ENCODE measurements at regions not wholly inside any gene's neighbourhood (a gene's known extent, or its start where the extent isn't known, plus 50 kb on each side); places are given as distances from the start of the nearest gene placed in this dataset.
A peak's percentile ranks its signal among the peaks of the same experiment; 100 is the strongest.

GRCh38 chr21:43354026-43354420, 72.9 kb downstream of the SIK1 start:
- H3K4me3 ChIP-seq (ENCODE audit: low read depth, low read length), result no peak overlapping the region
- no peak for TF ChIP-seq CTCF (conservative IDR thresholded peaks at IDR 0.05; ENCODE audit: low read depth, low read length)

GRCh38 chr21:43353282-43354025, 73.5 kb downstream of the SIK1 start:
- no peak overlapping the region for H3K4me3 ChIP-seq (ENCODE audit: low read depth, low read length)
- TF ChIP-seq CTCF (conservative IDR thresholded peaks at IDR 0.05; ENCODE audit: low read depth, low read length), result no peak
- no peak for DNase-seq (ENCODE audit: low read depth)

More at GRCh38 chr21:43354026-43354420, 72.9 kb downstream of the SIK1 start:
- DNase-seq (ENCODE audit: low read depth), result no peak

DNA sequence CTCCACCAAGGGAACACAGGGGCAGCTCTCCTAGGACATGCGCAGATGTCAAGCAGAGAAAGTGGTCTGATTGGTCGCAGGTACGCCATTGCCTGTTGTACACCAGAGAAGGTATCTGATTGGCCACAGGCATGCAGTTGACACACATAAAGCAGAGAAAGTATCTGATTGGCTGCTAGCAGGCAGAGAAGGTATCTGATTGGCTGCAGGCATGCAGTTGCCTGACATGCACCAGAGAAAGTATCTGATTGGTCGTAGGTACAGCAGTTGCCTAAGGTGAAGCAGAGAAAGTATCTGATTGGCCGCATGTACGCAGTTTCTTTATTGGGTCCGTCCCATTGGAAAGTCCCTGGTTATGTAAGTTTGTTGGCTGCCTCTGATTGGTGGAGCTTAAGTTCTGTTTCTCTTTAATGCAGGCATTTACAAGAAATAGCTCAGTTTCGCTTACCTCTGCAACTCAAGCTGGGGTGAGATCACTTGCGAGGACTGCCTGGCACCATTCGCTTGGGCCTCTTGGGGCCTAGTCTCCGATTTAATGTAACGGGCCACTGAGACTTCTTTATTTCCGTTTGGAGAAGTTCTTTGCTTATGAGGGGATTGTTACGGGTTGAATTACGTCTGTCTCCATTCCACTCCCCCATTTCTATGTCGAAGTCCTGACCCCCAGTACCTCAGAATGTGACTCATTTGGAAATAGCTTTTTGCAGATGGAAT, 74.2 kb downstream of the SIK1 start:
- DNase-seq (ENCODE audit: low read depth), result peak; percentile 35
- no peak for TF ChIP-seq CTCF (conservative IDR thresholded peaks at IDR 0.05; ENCODE audit: low read depth, low read length)
- no peak overlapping the region for H3K4me3 ChIP-seq (ENCODE audit: low read depth, low read length)

GRCh38 chr21:43352154-43352537, 74.8 kb downstream of the SIK1 start:
- DNase-seq (ENCODE audit: low read depth), result no peak
- TF ChIP-seq CTCF (conservative IDR thresholded peaks at IDR 0.05; ENCODE audit: low read depth, low read length), result no peak
- no peak overlapping the region for H3K4me3 ChIP-seq (ENCODE audit: low read depth, low read length)

DNA sequence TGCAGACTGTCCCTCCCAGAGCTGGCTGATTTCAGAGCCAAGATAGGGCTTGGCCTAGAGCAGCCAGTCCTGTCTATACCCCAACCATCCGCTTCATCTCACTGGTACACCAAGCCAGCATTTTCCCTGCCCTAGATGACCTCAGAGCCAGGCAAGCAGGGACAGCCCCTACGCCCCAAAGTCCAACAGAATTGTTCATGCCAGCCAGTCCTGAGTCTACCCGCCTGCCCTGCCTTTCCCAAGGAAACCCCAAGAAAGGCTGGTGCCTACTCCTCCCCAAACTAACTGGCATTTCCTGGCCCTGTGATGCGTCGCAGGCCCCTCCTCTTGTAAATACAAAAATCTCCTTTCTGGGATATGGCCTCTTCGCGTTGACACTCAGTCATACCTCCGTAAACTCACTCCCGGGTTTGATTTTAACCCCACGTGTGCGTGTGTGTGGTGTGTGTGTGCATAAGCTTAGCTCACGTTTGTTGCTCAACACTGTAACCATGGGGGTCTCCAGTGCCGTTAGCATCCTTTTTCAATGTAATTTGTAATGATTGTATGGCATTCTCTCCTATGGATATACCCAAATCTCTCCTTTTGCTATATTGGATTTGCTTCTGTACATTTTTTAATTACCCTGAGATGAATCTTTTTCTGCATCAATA, 75.3 kb downstream of the SIK1 start:
- TF ChIP-seq CTCF (conservative IDR thresholded peaks at IDR 0.05; ENCODE audit: low read depth, low read length), result no peak
- H3K4me3 ChIP-seq (ENCODE audit: low read depth, low read length), result no peak overlapping the region
- no peak for DNase-seq (ENCODE audit: low read depth)

DNA sequence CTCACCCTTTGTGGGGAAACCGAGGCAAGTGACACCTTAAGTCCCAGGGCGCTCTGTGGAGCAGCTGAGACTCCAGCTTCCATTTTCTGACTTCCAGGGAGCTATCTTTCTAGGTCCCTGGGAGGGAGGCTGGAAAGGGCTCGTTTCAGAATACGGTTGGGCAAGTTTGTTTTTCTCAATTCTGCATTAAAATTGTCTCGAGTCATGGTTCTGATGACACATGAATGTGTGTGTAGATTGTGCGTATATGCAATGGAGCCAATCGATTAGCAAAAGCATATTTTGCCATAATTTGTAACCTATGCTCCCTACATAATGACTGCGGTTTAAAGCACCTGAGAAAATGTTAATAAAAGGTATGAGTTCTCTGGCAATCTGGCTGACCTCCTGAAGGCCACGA, 77.3 kb downstream of the SIK1 start:
- H3K4me3 ChIP-seq (ENCODE audit: low read depth, low read length), result no peak overlapping the region
- DNase-seq (ENCODE audit: low read depth), result no peak
- no peak for TF ChIP-seq CTCF (conservative IDR thresholded peaks at IDR 0.05; ENCODE audit: low read depth, low read length)

All from choroid plexus epithelial cell (primary cell).